Thyroid gland (tissue), 4 donors: ENCODE measurements at regions not wholly inside any gene's neighbourhood (a gene's known extent, or its start where the extent isn't known, plus 50 kb on each side); places are given as distances from the start of the nearest gene placed in this dataset.

ENCODE experiments used
- DNase-seq, 2 donors: peaks; one replicate each; pipeline ENCODE4 v3.0.0-alpha.2; 2019
- H3K27ac ChIP-seq, 3 donors: fragments of 200-600 bp; sonication (generic); 1 replicate in 2 of 3; 2 replicates in 1 of 3; pipeline ENCODE4 v1.5.1; 2016 to 2019; ENCODE audit warnings: mild to moderate bottlenecking in 1 of 3, moderate library complexity in 1 of 3
- H3K27me3 ChIP-seq: fragments of 200-600 bp; sonication (generic); one replicate; pipeline ENCODE4 v1.5.1; 2019
- H3K36me3 ChIP-seq, 2 donors: fragments of 200-600 bp; sonication (generic); one replicate each; pipeline ENCODE4 v1.5.1; 2016 to 2019
- H3K4me1 ChIP-seq, 2 donors: fragments of 200-600 bp; sonication (generic); one replicate each; pipeline ENCODE4 v1.5.1; 2017 to 2019
- H3K4me3 ChIP-seq, 3 donors: fragments of 200-600 bp; sonication (generic); replicated peaks in 1 of 3; 1 replicate in 2 of 3; 2 replicates in 1 of 3; pipeline ENCODE4 v1.5.1; 2016; ENCODE audit warnings: mild to moderate bottlenecking in 1 of 3
- H3K9me3 ChIP-seq: fragments of 200-600 bp; sonication (generic); one replicate; pipeline ENCODE4 v1.5.1; 2017
- POLR2A ChIP-seq, 2 donors: fragments of 450-650 bp; IDR thresholded peaks; one replicate each; pipeline ENCODE4 v1.6.1; 2017; ENCODE audit warnings: antibody characterized with exemption in 2 of 2, mild to moderate bottlenecking in 2 of 2, moderate library complexity in 1 of 2
- WGBS, 2 donors: methylation state at CpG; one replicate each; pipeline ENCODE4 v1.1.5; 2017; 5-methylcytosine and 5-hydroxymethylcytosine counted together
- intact Hi-C: fragments of 100-400 bp; cut with DNase I; formaldehyde crosslinking; loops from one replicate; pipeline ENCODE4 v1.15.1; 2023
- TF ChIP-seq, protein P1 (sequence below), 6 experiments: fragments of 200-600 bp in 3 of 6; fragments of 450-650 bp in 3 of 6; sonication (generic) in 3 of 6; IDR thresholded peaks; one replicate each; pipeline ENCODE4 v1.5.1; 2016 to 2019; ENCODE audit warnings: antibody characterized with exemption in 6 of 6, mild to moderate bottlenecking in 2 of 6, inconsistent platforms in 1 of 6, moderate library complexity in 1 of 6

DNA sequence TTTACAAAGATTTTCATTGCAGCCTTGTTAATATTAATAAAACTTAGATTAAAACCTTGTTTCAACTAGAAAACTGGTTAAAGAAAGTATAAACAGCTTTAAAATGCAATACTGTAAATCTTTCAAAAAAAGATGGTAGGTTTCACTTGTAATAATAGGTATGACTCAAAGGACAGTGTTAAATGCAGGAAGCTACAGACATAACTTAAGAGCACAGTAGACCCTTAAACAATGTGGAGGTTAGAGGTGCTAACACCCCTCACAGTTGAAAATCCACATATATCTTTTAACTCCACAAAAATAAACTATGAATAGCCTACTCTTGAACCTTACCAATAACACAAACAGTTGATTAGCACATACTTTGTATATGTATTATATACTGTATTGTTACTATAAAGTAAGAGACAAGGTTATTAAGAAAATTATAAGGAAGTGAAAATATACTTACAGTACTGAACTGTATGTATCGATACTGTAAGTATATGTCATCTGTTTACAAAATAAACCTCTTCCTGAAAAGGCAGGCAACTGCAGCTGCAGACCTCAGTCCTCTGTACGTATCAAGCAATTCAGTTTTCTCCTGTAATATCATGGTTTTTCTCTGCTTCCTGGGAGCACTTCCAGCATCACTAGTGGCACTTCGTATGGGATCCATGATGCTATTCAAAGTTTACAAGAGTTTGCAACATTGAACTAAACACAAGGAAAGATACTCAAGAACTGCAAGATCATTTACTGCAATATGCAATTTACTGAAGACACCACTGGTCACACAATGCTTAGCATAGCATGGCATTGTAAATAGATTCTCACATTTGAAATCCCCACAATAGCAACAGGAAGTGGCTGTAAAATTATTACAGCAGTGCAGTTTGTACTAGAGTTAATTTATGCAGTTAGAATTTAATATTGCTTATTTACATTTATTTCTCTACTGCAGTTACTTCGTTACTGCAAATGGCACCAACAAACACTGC is 610.5 kb upstream of the LRRTM4 start:
- Histone ChIP-seq H3K36me3 (no peaks in the 10 kb centered on the region), H3K4me3 (no peak overlapping the region), H3K27ac (no peak overlapping the region), H3K27me3 (no peaks in the 10 kb centered on the region), H3K4me1 (no peaks in the 10 kb centered on the region), H3K9me3 (no peaks in the 10 kb centered on the region)
- TF ChIP-seq POLR2A (IDR thresholded peaks at IDR 0.05) = no peak
- TF ChIP-seq, protein P1, sequence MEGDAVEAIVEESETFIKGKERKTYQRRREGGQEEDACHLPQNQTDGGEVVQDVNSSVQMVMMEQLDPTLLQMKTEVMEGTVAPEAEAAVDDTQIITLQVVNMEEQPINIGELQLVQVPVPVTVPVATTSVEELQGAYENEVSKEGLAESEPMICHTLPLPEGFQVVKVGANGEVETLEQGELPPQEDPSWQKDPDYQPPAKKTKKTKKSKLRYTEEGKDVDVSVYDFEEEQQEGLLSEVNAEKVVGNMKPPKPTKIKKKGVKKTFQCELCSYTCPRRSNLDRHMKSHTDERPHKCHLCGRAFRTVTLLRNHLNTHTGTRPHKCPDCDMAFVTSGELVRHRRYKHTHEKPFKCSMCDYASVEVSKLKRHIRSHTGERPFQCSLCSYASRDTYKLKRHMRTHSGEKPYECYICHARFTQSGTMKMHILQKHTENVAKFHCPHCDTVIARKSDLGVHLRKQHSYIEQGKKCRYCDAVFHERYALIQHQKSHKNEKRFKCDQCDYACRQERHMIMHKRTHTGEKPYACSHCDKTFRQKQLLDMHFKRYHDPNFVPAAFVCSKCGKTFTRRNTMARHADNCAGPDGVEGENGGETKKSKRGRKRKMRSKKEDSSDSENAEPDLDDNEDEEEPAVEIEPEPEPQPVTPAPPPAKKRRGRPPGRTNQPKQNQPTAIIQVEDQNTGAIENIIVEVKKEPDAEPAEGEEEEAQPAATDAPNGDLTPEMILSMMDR (IDR thresholded peaks at IDR 0.05) = no peak
- no peak for DNase-seq
- intact Hi-C loops = no loop called here
- WGBS, 2 donors = 79 to 83% methylated on average over 4 of the region's 4 CpGs

DNA sequence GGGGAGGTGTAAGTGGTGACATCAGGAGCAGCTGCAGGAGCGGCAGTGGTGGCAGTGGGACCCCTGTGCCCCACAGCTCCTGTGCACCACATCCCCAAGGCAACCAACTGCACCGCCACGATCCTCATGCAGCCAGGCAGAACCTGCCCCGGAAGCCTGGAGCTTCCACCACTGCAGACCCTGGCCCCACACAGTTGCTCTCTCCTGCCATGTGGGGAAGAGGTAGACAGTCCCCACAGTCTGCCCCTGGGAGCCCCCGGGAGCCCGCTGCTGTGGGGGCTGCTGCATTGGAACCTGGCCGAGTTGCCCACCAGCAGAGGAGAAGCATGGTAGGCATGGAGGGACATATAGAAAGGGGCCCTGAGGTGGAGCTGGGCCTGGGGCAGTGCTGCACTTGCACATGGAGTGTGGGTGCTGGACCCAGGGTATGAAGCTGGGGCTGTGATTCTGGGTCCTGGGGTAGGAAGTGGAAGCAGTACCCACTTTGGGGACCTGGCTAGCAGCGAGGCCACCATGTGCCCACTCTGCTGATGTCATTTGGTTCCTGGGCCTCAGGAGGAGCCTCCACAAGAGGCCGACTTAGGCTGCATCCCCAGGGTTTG is 623.3 kb upstream of the LRRTM4 start:
- no peak overlapping the region for H3K4me3 ChIP-seq
- 74 to 96% methylated on average over 5 to 9 of the region's 9 CpGs for WGBS, 2 donors
- TF ChIP-seq POLR2A (IDR thresholded peaks at IDR 0.05) = no peak
- TF ChIP-seq, protein P1 (IDR thresholded peaks at IDR 0.05) = no peak

DNA sequence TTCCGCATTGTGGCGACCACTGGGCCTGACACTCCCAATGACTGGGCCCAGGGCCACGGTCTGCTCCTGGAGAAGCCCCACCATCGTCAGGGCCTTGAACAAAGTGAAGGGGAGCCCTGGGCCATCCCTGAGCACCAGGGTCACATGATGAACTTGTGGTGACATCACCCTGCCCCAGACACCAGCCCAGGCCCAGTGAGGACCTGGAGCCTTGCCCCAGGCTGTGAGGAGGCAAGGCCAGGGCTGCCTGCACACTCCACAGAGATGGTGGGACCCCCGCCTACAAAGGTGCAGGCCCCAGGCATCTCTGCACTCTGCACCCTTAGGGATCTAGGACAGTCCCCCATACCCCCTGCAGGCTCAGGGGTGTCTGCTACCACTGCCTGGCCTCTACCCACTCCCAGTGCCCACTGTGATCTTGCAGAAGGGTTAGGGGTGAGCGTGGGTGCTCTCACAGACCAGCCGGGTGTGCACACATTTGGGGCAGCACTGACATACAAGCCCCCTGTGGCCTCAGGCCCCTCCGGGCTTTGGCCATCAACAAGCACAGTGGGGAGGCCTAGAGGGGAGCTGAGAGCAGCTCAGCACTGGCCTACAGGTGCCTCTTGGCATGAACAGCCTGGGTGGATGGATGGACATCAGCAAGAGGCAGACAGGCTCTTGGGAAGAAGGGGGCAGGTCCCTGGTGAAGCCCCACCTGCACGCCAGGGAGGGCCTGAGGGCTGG is 624.0 kb upstream of the LRRTM4 start:
- no peaks in the 10 kb centered on the region for H3K36me3 ChIP-seq
- H3K27ac ChIP-seq = no peak overlapping the region
- no peaks in the 10 kb centered on the region for H3K4me1 ChIP-seq
- 91 to 92% methylated on average over 6 to 9 of the region's 9 CpGs for WGBS, 2 donors
- no peaks in the 10 kb centered on the region for H3K9me3 ChIP-seq
- no peak for TF ChIP-seq POLR2A (IDR thresholded peaks at IDR 0.05)
- TF ChIP-seq, protein P1 (IDR thresholded peaks at IDR 0.05) = no peak
- no peak for DNase-seq
- no peak overlapping the region for H3K4me3 ChIP-seq
- no peaks in the 10 kb centered on the region for H3K27me3 ChIP-seq
- intact Hi-C loops = no loop called here

More for the DNA sequence above, 623.3 kb upstream of the LRRTM4 start:
- Histone ChIP-seq H3K4me1 (no peaks in the 10 kb centered on the region), H3K36me3 (no peaks in the 10 kb centered on the region), H3K27me3 (no peaks in the 10 kb centered on the region), H3K27ac (no peak overlapping the region), H3K9me3 (no peaks in the 10 kb centered on the region)
- intact Hi-C loops = no loop called here
- no peak for DNase-seq

DNA sequence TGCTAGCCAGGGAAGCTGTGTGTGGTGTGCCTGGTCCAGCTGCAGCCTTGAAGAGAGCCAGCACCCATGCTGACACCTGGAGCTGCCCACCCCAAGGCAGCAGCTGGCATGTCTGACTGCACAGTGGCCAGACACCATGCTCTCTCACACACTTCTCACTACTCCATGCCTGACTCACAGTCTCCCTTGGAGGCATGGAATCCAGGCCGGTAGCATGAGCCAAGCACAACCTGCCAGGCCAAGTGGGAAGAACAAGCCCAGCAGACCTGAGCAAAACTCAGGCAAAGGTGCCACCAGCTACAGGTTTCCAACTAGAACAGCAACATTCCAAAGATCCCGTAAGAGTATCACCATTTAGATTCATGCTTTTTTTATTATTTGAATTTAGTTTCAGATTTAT is 625.3 kb upstream of the LRRTM4 start:
- Histone ChIP-seq H3K36me3 (no peaks in the 10 kb centered on the region), H3K9me3 (no peaks in the 10 kb centered on the region), H3K4me1 (no peaks in the 10 kb centered on the region), H3K4me3 (no peak overlapping the region), H3K27me3 (no peaks in the 10 kb centered on the region), H3K27ac (no peak overlapping the region)
- DNase-seq = no peak
- WGBS, 2 donors = 76 to 80% methylated on average over 2 of the region's 2 CpGs
- intact Hi-C loops = no loop called here
- no peak for TF ChIP-seq POLR2A (IDR thresholded peaks at IDR 0.05)
- TF ChIP-seq, protein P1 (IDR thresholded peaks at IDR 0.05) = no peak
